Panc1 (cell line): ENCODE measurements at regions not wholly inside any gene's neighbourhood (a gene's known extent, or its start where the extent isn't known, plus 50 kb on each side); places are given as distances from the start of the nearest gene placed in this dataset.

Experiments
- ATAC-seq: fragments of 200-7000 bp; cut with Tn5 transposase; 2 replicates; pipeline ENCODE4 v1.9.1; 2020; ENCODE audit warnings: mild to moderate bottlenecking, moderate library complexity
- BruUV-seq: library from RNA; stranded (reverse); fragments of 400-500 nt; replicated peaks from 2 replicates; lab custom pipeline; 2021; lab: Mats Ljungman, UMichigan
- CTCF ChIA-PET: fragments of 300-600 bp; sonication (Branson Sonifier 250); formaldehyde crosslinking; loops from one replicate; lab custom pipeline; 2022; ENCODE audit warnings: antibody characterized with exemption; lab: Charles Lee
- POLR2A ChIA-PET: fragments of 300-600 bp; sonication (Branson Sonifier 250); formaldehyde crosslinking; loops from one replicate; lab custom pipeline; 2022; ENCODE audit warnings: antibody characterized with exemption; lab: Charles Lee
- DNase-seq: peaks from one replicate; pipeline ENCODE4 v3.0.0-alpha.2; 2010; ENCODE audit warnings: low read depth, low spot score
- H3K27ac ChIP-seq: 2 replicates; pipeline ENCODE4 v1.5.1; 2011; ENCODE audit warnings: mild to moderate bottlenecking, low read length, inconsistent platforms
- H3K27me3 ChIP-seq: fragments of 200-500 bp; sonication (Bioruptor generic); 2 replicates; pipeline ENCODE4 v1.6.0; 2014; ENCODE audit warnings: low read length, inconsistent platforms; ENCODE audit not compliant: control insufficient read depth, insufficient read depth
- H3K36me3 ChIP-seq: fragments of 200-500 bp; sonication (Bioruptor generic); 2 replicates; pipeline ENCODE4 v1.5.1; 2014; ENCODE audit warnings: inconsistent platforms, mild to moderate bottlenecking, low read length, moderate library complexity; ENCODE audit not compliant: control insufficient read depth, insufficient read depth
- H3K4me1 ChIP-seq: 2 replicates; pipeline ENCODE4 v1.5.1; 2011; ENCODE audit warnings: inconsistent platforms, mild to moderate bottlenecking, low read length, moderate library complexity; ENCODE audit not compliant: control insufficient read depth, insufficient read depth
- H3K4me3 ChIP-seq, 2 experiments: 2 replicates each; pipeline ENCODE4 v1.5.1; 2011 to 2012; ENCODE audit warnings: low read depth in 2 of 2, low read length in 2 of 2, mild to moderate bottlenecking in 2 of 2, inconsistent platforms in 1 of 2, moderate library complexity in 1 of 2
- H3K9me3 ChIP-seq: fragments of 200-500 bp; sonication (Bioruptor generic); 2 replicates; pipeline ENCODE4 v1.5.1; 2014; ENCODE audit warnings: low read depth, mild to moderate bottlenecking, inconsistent platforms, low read length, moderate library complexity; ENCODE audit not compliant: control insufficient read depth, insufficient read depth
- CTCF ChIP-seq: fragments of 450-650 bp; IDR thresholded peaks from 2 replicates; pipeline ENCODE4 v1.5.1; 2017; ENCODE audit warnings: mild to moderate bottlenecking
- POLR2AphosphoS5 ChIP-seq: IDR thresholded peaks from 2 replicates; pipeline ENCODE4 v1.6.1; 2012; ENCODE audit warnings: mild to moderate bottlenecking, low read depth, low read length, moderate library complexity
- REST ChIP-seq, 2 experiments: IDR thresholded peaks; 2 replicates each; pipeline ENCODE4 v1.6.1; 2011 to 2012; ENCODE audit warnings: low read depth in 2 of 2, control low read depth in 1 of 2, low read length in 1 of 2, mild to moderate bottlenecking in 1 of 2, moderate library complexity in 1 of 2; ENCODE audit not compliant: insufficient read depth in 1 of 2
- SIN3A ChIP-seq: IDR thresholded peaks from 2 replicates; pipeline ENCODE4 v1.6.1; 2012; ENCODE audit warnings: low read depth, mild to moderate bottlenecking, low read length, moderate library complexity, borderline replicate concordance; ENCODE audit not compliant: insufficient read depth
- TCF7L2 ChIP-seq: IDR thresholded peaks from 2 replicates; pipeline ENCODE4 v1.6.1; 2011; ENCODE audit warnings: mild to moderate bottlenecking, low read depth, low read length, inconsistent platforms
- in situ Hi-C: cut with HindIII; loops from 2 replicates; pipeline ENCODE4 v1.10.0; 2016; ENCODE audit warnings: low sequenced_read_pairs, low pct_unique_long_range_greater_than_20kb
- intact Hi-C: fragments of 100-400 bp; cut with micrococcal nuclease; formaldehyde crosslinking; loops from one replicate; pipeline ENCODE4 v1.10.0; 2022; ENCODE audit not compliant: unreplicated experiment

- no peaks in the 10 kb centered on the region for H3K4me1 ChIP-seq
- no peak overlapping the region for H3K4me3 ChIP-seq
- DNase-seq (no peak), ATAC-seq (no peak)
- CTCF ChIA-PET: no interaction called here
- no peaks in the 10 kb centered on the region for H3K36me3 ChIP-seq
- no peaks in the 10 kb centered on the region for H3K9me3 ChIP-seq
- in situ Hi-C loops: no loop called here
- POLR2A ChIA-PET: no interaction called here
- TF ChIP-seq POLR2AphosphoS5: no peak
- TF ChIP-seq SIN3A: no peak
- TF ChIP-seq CTCF: no peak
- no peak for TF ChIP-seq REST (IDR thresholded peaks at IDR 0.05; ENCODE audit: insufficient read depth in 1 of 2, low read depth in 2 of 2, low read length in 1 of 2)
- no peak for TF ChIP-seq TCF7L2
- BruUV-seq: no TSS peak
- H3K27ac ChIP-seq: no peak overlapping the region
- intact Hi-C loops: no loop called here
- H3K27me3 ChIP-seq: no peaks in the 10 kb centered on the region
These were observed 449.2 kb upstream of the SLC10A2 start for GRCh38 chr13:103515410-103515809.

GRCh38 chr13:103514619-103515018 lies 448.4 kb upstream of the SLC10A2 start:
- intact Hi-C loops (no loop called here), in situ Hi-C loops (no loop called here)
- POLR2A ChIA-PET: no interaction called here
- CTCF ChIA-PET: no interaction called here
- Histone ChIP-seq H3K36me3 (no peaks in the 10 kb centered on the region), H3K9me3 (no peaks in the 10 kb centered on the region), H3K27me3 (no peaks in the 10 kb centered on the region), H3K27ac (no peak overlapping the region), H3K4me1 (no peaks in the 10 kb centered on the region), H3K4me3 (no peak overlapping the region)
- DNase-seq: no peak
- BruUV-seq: no TSS peak
- ATAC-seq: no peak
- no peak for TF ChIP-seq POLR2AphosphoS5
- TF ChIP-seq REST (IDR thresholded peaks at IDR 0.05; ENCODE audit: insufficient read depth in 1 of 2, low read depth in 2 of 2, low read length in 1 of 2): no peak
- TF ChIP-seq SIN3A: no peak
- no peak for TF ChIP-seq TCF7L2
- no peak for TF ChIP-seq CTCF
